ENCODE measurements at regions not wholly inside any gene's neighbourhood (a gene's known extent, or its start where the extent isn't known, plus 50 kb on each side); places are given as distances from the start of the nearest gene placed in this dataset.

DNA sequence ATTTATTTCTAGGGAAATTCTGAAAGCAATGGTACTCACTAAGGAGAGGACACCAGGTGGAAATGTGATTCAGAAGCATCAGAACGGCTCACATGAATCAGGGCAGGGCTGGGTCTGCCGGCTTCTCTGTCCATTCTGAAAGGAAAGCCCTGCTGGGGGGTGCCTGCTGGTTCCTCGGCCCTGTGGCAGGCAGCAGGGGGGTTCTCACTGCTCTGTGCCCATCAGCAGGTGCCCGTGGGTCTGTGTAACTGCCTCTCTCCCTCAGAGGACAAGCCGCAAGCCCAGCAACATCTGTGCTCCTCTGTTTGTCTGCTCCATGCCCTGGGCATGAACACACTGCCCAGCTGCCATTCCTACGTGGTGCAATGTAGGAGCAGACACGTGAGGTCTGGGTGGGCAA lies 74.9 kb upstream of the ZNF423 start:
- peaks cover 8% of the 10 kb centered on the region for H3K4me1 Mint-ChIP-seq
- DNase-seq (ENCODE audit: low read depth, low spot score): no peak
- H3K27me3 Mint-ChIP-seq (ENCODE audit: low read depth): peaks cover 3% of the 10 kb centered on the region
- H3K36me3 Mint-ChIP-seq (ENCODE audit: low read depth): no peaks in the 10 kb centered on the region
- H3K4me3 Mint-ChIP-seq: no peak overlapping the region
- H3K9me3 Mint-ChIP-seq: no peaks in the 10 kb centered on the region
- no peak overlapping the region for H3K27ac Mint-ChIP-seq (ENCODE audit: unreplicated experiment)
- TF ChIP-seq, protein P1, sequence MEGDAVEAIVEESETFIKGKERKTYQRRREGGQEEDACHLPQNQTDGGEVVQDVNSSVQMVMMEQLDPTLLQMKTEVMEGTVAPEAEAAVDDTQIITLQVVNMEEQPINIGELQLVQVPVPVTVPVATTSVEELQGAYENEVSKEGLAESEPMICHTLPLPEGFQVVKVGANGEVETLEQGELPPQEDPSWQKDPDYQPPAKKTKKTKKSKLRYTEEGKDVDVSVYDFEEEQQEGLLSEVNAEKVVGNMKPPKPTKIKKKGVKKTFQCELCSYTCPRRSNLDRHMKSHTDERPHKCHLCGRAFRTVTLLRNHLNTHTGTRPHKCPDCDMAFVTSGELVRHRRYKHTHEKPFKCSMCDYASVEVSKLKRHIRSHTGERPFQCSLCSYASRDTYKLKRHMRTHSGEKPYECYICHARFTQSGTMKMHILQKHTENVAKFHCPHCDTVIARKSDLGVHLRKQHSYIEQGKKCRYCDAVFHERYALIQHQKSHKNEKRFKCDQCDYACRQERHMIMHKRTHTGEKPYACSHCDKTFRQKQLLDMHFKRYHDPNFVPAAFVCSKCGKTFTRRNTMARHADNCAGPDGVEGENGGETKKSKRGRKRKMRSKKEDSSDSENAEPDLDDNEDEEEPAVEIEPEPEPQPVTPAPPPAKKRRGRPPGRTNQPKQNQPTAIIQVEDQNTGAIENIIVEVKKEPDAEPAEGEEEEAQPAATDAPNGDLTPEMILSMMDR (conservative IDR thresholded peaks at IDR 0.05): no peak

DNA sequence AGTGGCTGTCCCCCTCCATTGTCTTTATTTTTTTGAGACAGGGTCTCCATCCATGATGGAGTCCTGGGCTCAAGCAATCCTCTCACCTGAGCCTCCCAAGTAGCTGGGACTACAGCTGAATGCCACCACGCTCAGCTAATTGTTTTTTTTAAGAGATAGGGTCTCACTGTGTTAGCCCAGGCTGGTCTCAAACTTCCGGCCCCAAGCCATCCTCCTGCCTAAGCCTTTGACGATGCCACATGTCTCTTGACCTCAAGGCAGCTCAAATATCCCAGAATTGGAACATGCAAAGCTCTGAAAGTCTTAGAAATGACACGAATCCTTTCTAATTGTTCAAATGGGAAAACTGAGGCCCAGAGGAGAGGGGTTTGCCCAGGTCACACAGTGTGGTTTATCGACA lies 75.4 kb upstream of the ZNF423 start:
- Mint-ChIP-seq H3K36me3 (ENCODE audit: low read depth) (no peaks in the 10 kb centered on the region), H3K27me3 (ENCODE audit: low read depth) (no peaks in the 10 kb centered on the region), H3K4me1 (peaks cover 8% of the 10 kb centered on the region), H3K9me3 (no peaks in the 10 kb centered on the region), H3K4me3 (no peak overlapping the region), H3K27ac (ENCODE audit: unreplicated experiment) (no peak overlapping the region)
- no peak for DNase-seq (ENCODE audit: low read depth, low spot score)
- TF ChIP-seq, protein P1 (conservative IDR thresholded peaks at IDR 0.05): no peak

- Mint-ChIP-seq H3K36me3 (ENCODE audit: low read depth) (no peaks in the 10 kb centered on the region), H3K9me3 (no peaks in the 10 kb centered on the region), H3K27ac (ENCODE audit: unreplicated experiment) (no peak overlapping the region), H3K27me3 (ENCODE audit: low read depth) (no peaks in the 10 kb centered on the region), H3K4me3 (no peak overlapping the region), H3K4me1 (peaks cover 8% of the 10 kb centered on the region)
- no peak for DNase-seq (ENCODE audit: low read depth, low spot score)
- TF ChIP-seq, protein P1 (conservative IDR thresholded peaks at IDR 0.05): no peak
Observed at GRCh38 chr16:49931916-49932315, 76.0 kb upstream of the ZNF423 start.

DNA sequence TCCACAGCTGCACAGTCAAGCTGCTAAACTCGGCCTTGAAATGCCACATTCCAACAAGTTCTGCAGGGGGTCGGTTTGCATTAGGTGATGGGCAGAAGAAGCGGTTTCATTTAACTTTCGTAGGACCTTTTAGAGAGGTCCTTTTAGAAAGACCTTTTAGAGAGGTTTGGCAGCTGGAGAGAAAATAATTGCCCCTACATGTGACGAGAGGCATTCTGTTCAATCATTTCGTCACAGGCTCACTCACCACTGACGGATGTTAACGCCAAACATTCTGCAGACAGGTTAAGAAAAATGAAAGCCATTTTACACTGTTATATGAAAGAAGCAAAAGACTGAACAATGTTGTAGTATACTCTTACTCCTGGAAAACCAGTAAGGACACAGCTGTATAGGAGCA lies 76.5 kb upstream of the ZNF423 start:
- no peak for DNase-seq (ENCODE audit: low read depth, low spot score)

GRCh38 chr16:49932946-49933345 lies 77.0 kb upstream of the ZNF423 start:
- no peak for DNase-seq (ENCODE audit: low read depth, low spot score)
- Mint-ChIP-seq H3K27ac (ENCODE audit: unreplicated experiment) (no peak overlapping the region), H3K9me3 (no peaks in the 10 kb centered on the region), H3K36me3 (ENCODE audit: low read depth) (no peaks in the 10 kb centered on the region), H3K4me1 (peaks cover 8% of the 10 kb centered on the region), H3K4me3 (no peak overlapping the region), H3K27me3 (ENCODE audit: low read depth) (no peaks in the 10 kb centered on the region)
- TF ChIP-seq, protein P1 (conservative IDR thresholded peaks at IDR 0.05): no peak

More for the DNA sequence above, 76.5 kb upstream of the ZNF423 start:
- Mint-ChIP-seq H3K36me3 (ENCODE audit: low read depth) (no peaks in the 10 kb centered on the region), H3K9me3 (no peaks in the 10 kb centered on the region), H3K4me3 (no peak overlapping the region), H3K4me1 (peaks cover 8% of the 10 kb centered on the region), H3K27ac (ENCODE audit: unreplicated experiment) (no peak overlapping the region), H3K27me3 (ENCODE audit: low read depth) (no peaks in the 10 kb centered on the region)
- TF ChIP-seq, protein P1 (conservative IDR thresholded peaks at IDR 0.05): no peak

GRCh38 chr16:49936791-49937190 lies 80.9 kb upstream of the ZNF423 start:
- peaks cover 6% of the 10 kb centered on the region for H3K27me3 Mint-ChIP-seq (ENCODE audit: low read depth)
- peaks cover 3% of the 10 kb centered on the region for H3K9me3 Mint-ChIP-seq
- TF ChIP-seq, protein P1 (conservative IDR thresholded peaks at IDR 0.05): no peak
- no peak overlapping the region for H3K27ac Mint-ChIP-seq (ENCODE audit: unreplicated experiment)
- peaks cover 8% of the 10 kb centered on the region for H3K4me1 Mint-ChIP-seq
- no peak for DNase-seq (ENCODE audit: low read depth, low spot score)
- H3K36me3 Mint-ChIP-seq (ENCODE audit: low read depth): no peaks in the 10 kb centered on the region
- no peak overlapping the region for H3K4me3 Mint-ChIP-seq
